ENCODE measurements at regions not wholly inside any gene's neighbourhood (a gene's known extent, or its start where the extent isn't known, plus 50 kb on each side); places are given as distances from the start of the nearest gene placed in this dataset.
"Not testable (repeated sequence)": the region's sequence is repeated elsewhere in the genome, so short reads cannot be mapped to it uniquely, and the experiment has no call there.

- DNase-seq = no peak
Observed at GRCh38 chr5:12691330-12691729, 787.1 kb upstream of the CTNND2 start.

- DNase-seq = no peak
Observed at GRCh38 chr5:12690361-12690760, 786.1 kb upstream of the CTNND2 start.

- DNase-seq = no peak
Observed at GRCh38 chr5:12683249-12683648, 779.0 kb upstream of the CTNND2 start.

- no peak for DNase-seq
Observed at GRCh38 chr5:12679731-12680130, 775.5 kb upstream of the CTNND2 start.

GRCh38 chr5:12675959-12676358 is 771.7 kb upstream of the CTNND2 start:
- DNase-seq = no peak

GRCh38 chr5:12672141-12672540 is 767.9 kb upstream of the CTNND2 start:
- DNase-seq = no peak

- no peak for DNase-seq
Observed at GRCh38 chr5:12669326-12669725, 765.1 kb upstream of the CTNND2 start.

- DNase-seq = no peak
Observed at GRCh38 chr5:12668564-12668963, 764.3 kb upstream of the CTNND2 start.

GRCh38 chr5:12667818-12668217 is 763.6 kb upstream of the CTNND2 start:
- not testable (repeated sequence) for DNase-seq

GRCh38 chr5:12665772-12666171 is 761.5 kb upstream of the CTNND2 start:
- not testable (repeated sequence) for DNase-seq

GRCh38 chr5:12662545-12663314 is 758.5 kb upstream of the CTNND2 start:
- no peak for DNase-seq

- DNase-seq = no peak
Observed at GRCh38 chr5:12661617-12662370, 757.5 kb upstream of the CTNND2 start.

- DNase-seq = not testable (repeated sequence)
Observed at GRCh38 chr5:12660279-12661107, 756.2 kb upstream of the CTNND2 start.

- DNase-seq = no peak
Observed at GRCh38 chr5:12659686-12660085, 755.4 kb upstream of the CTNND2 start.

- DNase-seq = no peak
Observed at GRCh38 chr5:12658871-12659446, 754.7 kb upstream of the CTNND2 start.

GRCh38 chr5:12657914-12658474 is 753.7 kb upstream of the CTNND2 start:
- DNase-seq = not testable (repeated sequence)

GRCh38 chr5:12655675-12656074 is 751.4 kb upstream of the CTNND2 start:
- DNase-seq = no peak

GRCh38 chr5:12652201-12652600 is 748.0 kb upstream of the CTNND2 start:
- no peak for DNase-seq

- no peak for DNase-seq
Observed at GRCh38 chr5:12648558-12648957, 744.3 kb upstream of the CTNND2 start.

- DNase-seq = no peak
Observed at GRCh38 chr5:12647613-12648012, 743.4 kb upstream of the CTNND2 start.

- DNase-seq = no peak
Observed at GRCh38 chr5:12645582-12645981, 741.3 kb upstream of the CTNND2 start.

- DNase-seq = no peak
Observed at GRCh38 chr5:12636209-12636608, 732.0 kb upstream of the CTNND2 start.

GRCh38 chr5:12626556-12626955 is 722.3 kb upstream of the CTNND2 start:
- no peak for DNase-seq
